Hepatocyte (in vitro differentiated cells): ENCODE measurements at regions not wholly inside any gene's neighbourhood (a gene's known extent, or its start where the extent isn't known, plus 50 kb on each side); places are given as distances from the start of the nearest gene placed in this dataset.
"Not testable (repeated sequence)": the region's sequence is repeated elsewhere in the genome, so short reads cannot be mapped to it uniquely, and the experiment has no call there.

Experiments
- DNase-seq: peaks from one replicate; pipeline ENCODE4 v3.0.0-alpha.2; 2016; ENCODE audit warnings: low spot score
- H2AFZ ChIP-seq: fragments of 200-600 bp; sonication (generic); 2 replicates; pipeline ENCODE4 v1.6.0; 2016; ENCODE audit warnings: antibody characterized with exemption, mild to moderate bottlenecking
- H3K27ac ChIP-seq: fragments of 200-600 bp; sonication (generic); 2 replicates; pipeline ENCODE4 v1.5.1; 2016; ENCODE audit warnings: mild to moderate bottlenecking
- H3K27me3 ChIP-seq: fragments of 200-600 bp; sonication (generic); 2 replicates; pipeline ENCODE4 v1.6.1; 2016
- H3K36me3 ChIP-seq: fragments of 200-600 bp; sonication (generic); replicated peaks from 2 replicates; pipeline ENCODE4 v1.5.1; 2016; ENCODE audit warnings: low read depth; ENCODE audit not compliant: insufficient read depth
- H3K4me1 ChIP-seq: fragments of 200-600 bp; sonication (generic); 2 replicates; pipeline ENCODE4 v1.5.1; 2016; ENCODE audit warnings: mild to moderate bottlenecking, moderate library complexity; ENCODE audit not compliant: insufficient read depth
- H3K4me2 ChIP-seq: fragments of 200-600 bp; sonication (generic); 2 replicates; pipeline ENCODE4 v1.6.0; 2016
- H3K4me3 ChIP-seq: fragments of 200-600 bp; sonication (generic); 2 replicates; pipeline ENCODE4 v1.5.1; 2016; ENCODE audit warnings: mild to moderate bottlenecking
- H3K79me2 ChIP-seq: fragments of 200-600 bp; sonication (generic); 2 replicates; pipeline ENCODE4 v1.6.0; 2017; ENCODE audit warnings: mild to moderate bottlenecking
- H3K9me2 ChIP-seq: fragments of 200-600 bp; sonication (generic); replicated peaks from 2 replicates; pipeline ENCODE4 v1.6.0; 2017; ENCODE audit warnings: mild to moderate bottlenecking; ENCODE audit not compliant: insufficient read depth
- H3K9me3 ChIP-seq: fragments of 200-600 bp; sonication (generic); 2 replicates; pipeline ENCODE4 v1.5.1; 2016; ENCODE audit warnings: low read depth, mild to moderate bottlenecking
- H4K20me1 ChIP-seq: fragments of 200-600 bp; sonication (generic); 2 replicates; pipeline ENCODE4 v1.6.0; 2016; ENCODE audit warnings: mild to moderate bottlenecking; ENCODE audit not compliant: insufficient read depth, poor library complexity, severe bottlenecking
- EZH2 ChIP-seq: fragments of 200-600 bp; sonication (generic); IDR thresholded peaks from 2 replicates; pipeline ENCODE4 v1.6.1; 2016; ENCODE audit warnings: antibody characterized with exemption, mild to moderate bottlenecking, borderline replicate concordance
- EZH2phosphoT487 ChIP-seq: fragments of 200-600 bp; sonication (generic); IDR thresholded peaks from one replicate; pipeline ENCODE4 v1.6.1; 2018; ENCODE audit warnings: antibody characterized with exemption, mild to moderate bottlenecking, low read depth, moderate library complexity; ENCODE audit not compliant: unreplicated experiment, severe bottlenecking
- WGBS: methylation state at CpG from one replicate; pipeline ENCODE4 v1.1.6; 2016; ENCODE audit warnings: low lambda C conversion rate; ENCODE audit errors: missing lambda C conversion rate; 5-methylcytosine and 5-hydroxymethylcytosine counted together
- TF ChIP-seq, protein P1 (sequence below): fragments of 200-600 bp; sonication (generic); IDR thresholded peaks from 2 replicates; pipeline ENCODE4 v1.5.1; 2016; ENCODE audit warnings: antibody characterized with exemption, mild to moderate bottlenecking; ENCODE audit not compliant: poor library complexity

DNA sequence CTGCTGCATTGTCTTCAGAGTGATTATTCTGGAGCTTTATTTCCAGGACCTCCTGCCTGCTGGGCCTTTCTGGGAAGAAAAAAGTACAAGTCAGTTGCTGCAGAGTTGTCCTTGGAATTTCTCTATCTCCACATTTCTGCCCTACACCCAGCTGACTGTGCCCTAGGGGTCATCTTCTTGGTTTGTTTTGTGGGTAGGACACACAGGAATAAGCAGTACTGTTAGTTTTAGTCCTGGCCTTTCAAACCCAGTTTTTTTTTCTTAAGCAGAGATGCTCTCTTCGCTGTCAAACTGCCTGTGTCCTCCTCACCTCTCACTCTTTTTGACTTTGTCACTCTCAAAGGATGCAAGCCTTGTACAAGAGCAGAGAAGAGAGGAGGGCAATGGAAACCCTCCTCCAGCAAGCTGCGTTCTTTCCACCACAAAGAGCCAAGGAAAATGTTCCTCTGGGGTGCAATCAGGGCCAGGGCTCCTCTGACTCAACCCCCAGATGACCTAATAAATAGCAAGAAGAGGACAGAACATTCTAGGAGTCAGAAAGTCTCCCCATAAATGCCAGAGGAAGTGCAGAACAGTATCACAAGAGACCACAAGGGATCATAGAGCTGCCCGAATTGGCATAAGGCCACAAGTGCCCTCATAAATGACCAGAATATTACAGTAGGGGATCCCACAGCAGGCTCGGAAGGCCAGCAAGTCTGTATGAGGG, 186.2 kb downstream of the RCHY1 start:
- Histone ChIP-seq H3K9me2 (no peaks in the 10 kb centered on the region), H3K27ac (peak overlapping the region; percentile 60), H3K27me3 (no peaks in the 10 kb centered on the region), H2AFZ (no peak overlapping the region), H3K4me3 (no peak overlapping the region), H3K79me2 (no peaks in the 10 kb centered on the region), H3K9me3 (no peaks in the 10 kb centered on the region), H3K36me3 (no peaks in the 10 kb centered on the region), H4K20me1 (no peaks in the 10 kb centered on the region), H3K4me1 (peaks cover 10% of the 10 kb centered on the region), H3K4me2 (no peak overlapping the region)
- DNase-seq, result peak; percentile 8
- TF ChIP-seq EZH2 (no peak), EZH2phosphoT487 (no peak)
- TF ChIP-seq, protein P1, sequence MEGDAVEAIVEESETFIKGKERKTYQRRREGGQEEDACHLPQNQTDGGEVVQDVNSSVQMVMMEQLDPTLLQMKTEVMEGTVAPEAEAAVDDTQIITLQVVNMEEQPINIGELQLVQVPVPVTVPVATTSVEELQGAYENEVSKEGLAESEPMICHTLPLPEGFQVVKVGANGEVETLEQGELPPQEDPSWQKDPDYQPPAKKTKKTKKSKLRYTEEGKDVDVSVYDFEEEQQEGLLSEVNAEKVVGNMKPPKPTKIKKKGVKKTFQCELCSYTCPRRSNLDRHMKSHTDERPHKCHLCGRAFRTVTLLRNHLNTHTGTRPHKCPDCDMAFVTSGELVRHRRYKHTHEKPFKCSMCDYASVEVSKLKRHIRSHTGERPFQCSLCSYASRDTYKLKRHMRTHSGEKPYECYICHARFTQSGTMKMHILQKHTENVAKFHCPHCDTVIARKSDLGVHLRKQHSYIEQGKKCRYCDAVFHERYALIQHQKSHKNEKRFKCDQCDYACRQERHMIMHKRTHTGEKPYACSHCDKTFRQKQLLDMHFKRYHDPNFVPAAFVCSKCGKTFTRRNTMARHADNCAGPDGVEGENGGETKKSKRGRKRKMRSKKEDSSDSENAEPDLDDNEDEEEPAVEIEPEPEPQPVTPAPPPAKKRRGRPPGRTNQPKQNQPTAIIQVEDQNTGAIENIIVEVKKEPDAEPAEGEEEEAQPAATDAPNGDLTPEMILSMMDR, result no peak
- 75% methylated on average over 4 of the region's 4 CpGs for WGBS

DNA sequence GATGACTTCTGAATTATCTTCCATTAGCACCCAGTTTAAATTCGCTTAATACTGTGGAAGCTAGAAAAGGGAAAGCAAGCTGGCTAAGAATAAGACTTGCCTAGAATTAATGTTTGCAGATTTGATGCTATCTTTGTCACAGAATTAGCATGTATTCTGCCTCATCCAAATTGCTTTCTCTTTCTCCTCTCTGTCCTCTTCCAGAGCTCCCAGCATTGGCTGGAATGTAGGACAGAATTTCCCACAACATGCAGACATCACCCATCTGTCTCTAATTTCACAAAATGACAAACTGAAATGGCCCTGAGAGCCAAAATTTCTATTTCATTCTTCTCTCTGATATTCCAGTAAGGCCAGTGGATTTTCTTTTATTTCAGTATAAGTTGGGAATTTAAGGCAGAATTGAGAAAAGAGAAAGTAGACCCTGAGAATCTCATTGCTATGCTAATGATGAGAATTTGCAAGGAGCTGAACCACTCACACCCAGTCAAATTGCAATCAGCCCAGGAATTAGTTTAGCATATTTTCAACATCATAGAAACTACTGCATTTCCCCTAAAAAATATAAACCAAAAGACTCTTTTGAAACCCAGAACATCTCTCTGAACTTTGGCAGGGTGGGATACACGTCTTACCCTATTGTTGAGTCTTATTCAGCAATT, 188.8 kb downstream of the RCHY1 start:
- Histone ChIP-seq H3K4me2 (no peak overlapping the region), H3K27ac (no peak overlapping the region), H4K20me1 (no peaks in the 10 kb centered on the region), H3K9me2 (no peaks in the 10 kb centered on the region), H2AFZ (no peak overlapping the region), H3K4me1 (peaks cover 10% of the 10 kb centered on the region), H3K79me2 (no peaks in the 10 kb centered on the region), H3K4me3 (no peak overlapping the region), H3K9me3 (no peaks in the 10 kb centered on the region), H3K36me3 (no peaks in the 10 kb centered on the region), H3K27me3 (no peaks in the 10 kb centered on the region)
- 92% methylated on average over 2 of the region's 2 CpGs for WGBS
- TF ChIP-seq EZH2phosphoT487 (no peak), EZH2 (no peak)
- TF ChIP-seq, protein P1, result no peak
- DNase-seq, result no peak

DNA sequence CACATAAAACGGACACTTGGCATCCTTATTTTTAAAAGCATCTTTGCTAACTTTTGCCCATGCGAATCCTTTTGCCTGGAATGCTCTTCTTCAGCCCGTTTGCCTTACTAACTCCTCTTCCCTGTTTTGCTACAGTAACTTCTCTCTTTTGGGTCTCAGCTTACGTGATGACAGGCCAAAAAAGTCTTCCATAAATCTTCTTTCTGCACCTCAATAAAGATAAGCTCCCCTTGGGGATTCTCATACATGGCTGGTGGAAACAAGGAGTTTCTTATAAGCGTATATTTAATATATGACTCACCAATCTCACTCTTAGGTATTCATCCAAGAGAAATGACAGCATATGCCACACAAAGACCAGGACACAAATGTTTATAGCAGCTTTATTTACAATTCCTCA, 192.7 kb downstream of the RCHY1 start:
- WGBS, result 73% methylated on average over 5 of the region's 5 CpGs
- no peaks in the 10 kb centered on the region for H3K4me1 ChIP-seq

DNA sequence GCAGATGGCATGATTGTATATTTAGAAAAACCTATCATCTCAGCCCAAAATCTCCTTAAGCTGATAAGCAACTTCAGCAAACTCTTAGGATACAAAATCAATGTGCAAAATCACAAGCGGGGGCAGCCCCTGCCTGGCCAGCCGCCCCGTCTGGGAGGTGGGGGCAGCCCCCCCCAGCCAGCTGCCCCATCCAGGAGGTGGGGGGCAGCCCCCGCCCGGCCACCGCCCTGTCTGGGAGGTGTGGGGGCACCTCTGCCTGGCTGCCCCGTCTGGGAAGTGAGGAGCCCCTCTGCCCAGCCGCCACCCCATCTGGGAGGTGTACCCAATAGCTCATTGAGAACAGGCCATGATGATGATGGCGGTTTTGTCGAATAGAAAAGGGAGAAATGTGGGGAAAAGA, 196.6 kb downstream of the RCHY1 start:
- not testable (repeated sequence) for H3K4me1 ChIP-seq, H3K27ac ChIP-seq, H3K4me2 ChIP-seq, H2AFZ ChIP-seq, H3K9me3 ChIP-seq, H3K36me3 ChIP-seq, H3K79me2 ChIP-seq, DNase-seq, H3K27me3 ChIP-seq, H4K20me1 ChIP-seq, H3K4me3 ChIP-seq, H3K9me2 ChIP-seq
- WGBS, result 90% methylated on average over 5 of the region's 10 CpGs

More for the DNA sequence above, 192.7 kb downstream of the RCHY1 start:
- Histone ChIP-seq H3K9me3 (no peaks in the 10 kb centered on the region), H3K27ac (no peak overlapping the region), H3K27me3 (no peaks in the 10 kb centered on the region), H3K4me3 (no peak overlapping the region), H4K20me1 (no peaks in the 10 kb centered on the region), H3K79me2 (no peaks in the 10 kb centered on the region), H3K4me2 (no peak overlapping the region), H3K9me2 (no peaks in the 10 kb centered on the region), H3K36me3 (no peaks in the 10 kb centered on the region), H2AFZ (no peak overlapping the region)
- DNase-seq, result no peak
- TF ChIP-seq, protein P1, result no peak
- TF ChIP-seq EZH2, result no peak
- no peak for TF ChIP-seq EZH2phosphoT487
